MCF 10A (cell line): ENCODE measurements at regions not wholly inside any gene's neighbourhood (a gene's known extent, or its start where the extent isn't known, plus 50 kb on each side); places are given as distances from the start of the nearest gene placed in this dataset.

Source experiments
- BruUV-seq: library from RNA; stranded (reverse); fragments of 400-500 nt; replicated peaks from 2 replicates; lab custom pipeline; 2021; lab: Mats Ljungman, UMichigan
- CTCF ChIA-PET: fragments of 300-600 bp; sonication (Branson Sonifier 250); formaldehyde crosslinking; extraction: SDS; loops from one replicate; lab custom pipeline; 2021; ENCODE audit warnings: antibody characterized with exemption, inconsistent platforms; lab: Yijun Ruan, JAX
- POLR2A ChIA-PET: fragments of 300-600, 350-650 bp; sonication (Branson Sonifier 250); formaldehyde crosslinking; extraction: SDS; loops from one replicate; lab custom pipeline; 2020; ENCODE audit warnings: antibody characterized with exemption, inconsistent platforms; lab: Yijun Ruan, JAX
- DNase-seq: peaks from one replicate; pipeline ENCODE4 v3.0.0-alpha.2; 2018; ENCODE audit not compliant: unreplicated experiment
- H3K27ac Mint-ChIP-seq: one replicate; pipeline ENCODE4 v1.8.0; 2022; ENCODE audit warnings: mild to moderate bottlenecking, low read depth, mixed read lengths; ENCODE audit not compliant: unreplicated experiment
- H3K27me3 Mint-ChIP-seq: one replicate; pipeline ENCODE4 v1.8.0; 2022; ENCODE audit warnings: mixed read lengths; ENCODE audit not compliant: insufficient read depth, unreplicated experiment
- H3K36me3 Mint-ChIP-seq: one replicate; pipeline ENCODE4 v1.8.0; 2022; ENCODE audit warnings: mild to moderate bottlenecking, moderate library complexity, mixed read lengths; ENCODE audit not compliant: insufficient read depth, unreplicated experiment
- H3K4me1 Mint-ChIP-seq: one replicate; pipeline ENCODE4 v1.8.0; 2022; ENCODE audit warnings: mixed read lengths; ENCODE audit not compliant: insufficient read depth, unreplicated experiment
- H3K4me3 Mint-ChIP-seq: one replicate; pipeline ENCODE4 v1.8.0; 2022; ENCODE audit warnings: mild to moderate bottlenecking, moderate library complexity, mixed read lengths; ENCODE audit not compliant: unreplicated experiment
- H3K9me3 Mint-ChIP-seq: one replicate; pipeline ENCODE4 v1.8.0; 2022; ENCODE audit warnings: mixed read lengths; ENCODE audit not compliant: unreplicated experiment
- CTCF ChIP-seq: fragments of 200-600 bp; IDR thresholded peaks from one replicate; pipeline ENCODE4 v1.8.0; 2022; ENCODE audit warnings: antibody characterized with exemption, mild to moderate bottlenecking; ENCODE audit not compliant: unreplicated experiment
- intact Hi-C: fragments of 100-400 bp; cut with micrococcal nuclease; formaldehyde crosslinking; loops from 2 replicates; pipeline ENCODE4 v1.14.1; 2022

- H3K9me3 Mint-ChIP-seq = no peaks in the 10 kb centered on the region
- ChIA-PET CTCF (interaction anchor here (2.1 kb wide), 1 partner anchor 13 kb away, joined by 8 read pairs; no protein-coding TSS in a partner anchor), POLR2A (interaction anchor here (0.8 kb wide), 1 partner anchor 190 kb away, joined by 3 read pairs; no protein-coding TSS in a partner anchor)
- no peaks in the 10 kb centered on the region for H3K36me3 Mint-ChIP-seq
- H3K27me3 Mint-ChIP-seq = no peaks in the 10 kb centered on the region
- H3K4me1 Mint-ChIP-seq = no peaks in the 10 kb centered on the region
- TF ChIP-seq CTCF = no peak
- intact Hi-C loops = no loop called here
- H3K27ac Mint-ChIP-seq = no peak overlapping the region
- BruUV-seq = no TSS peak
- no peak for DNase-seq
- no peak overlapping the region for H3K4me3 Mint-ChIP-seq
These were observed 99.7 kb downstream of the TNFSF11 start for GRCh38 chr13:42673677-42674076.

DNA sequence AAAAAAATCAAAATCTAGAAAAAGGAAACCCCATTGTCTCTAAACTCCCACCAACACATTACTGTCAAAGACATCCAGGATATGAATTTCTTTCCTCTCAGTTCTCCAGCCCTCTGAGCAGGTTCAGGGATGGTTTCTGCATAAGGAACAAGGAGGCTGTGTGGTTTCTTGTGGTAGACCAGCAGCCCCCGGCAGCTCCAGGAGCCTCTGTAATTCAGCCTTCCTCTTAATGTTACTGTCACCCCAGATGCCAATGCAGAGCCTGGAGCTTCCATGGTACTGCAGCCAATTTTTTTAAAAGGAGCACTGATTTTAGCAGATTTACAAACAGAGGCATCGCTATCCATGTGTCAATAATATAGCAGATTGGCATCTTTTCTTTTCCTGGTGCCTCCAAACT, 100.6 kb upstream of the FAM216B start:
- H3K27me3 Mint-ChIP-seq = peaks cover 15% of the 10 kb centered on the region
- H3K36me3 Mint-ChIP-seq = no peaks in the 10 kb centered on the region
- DNase-seq = no peak
- POLR2A ChIA-PET = no interaction called here
- TF ChIP-seq CTCF = no peak
- CTCF ChIA-PET = no interaction called here
- H3K4me1 Mint-ChIP-seq = no peaks in the 10 kb centered on the region
- BruUV-seq = no TSS peak
- H3K9me3 Mint-ChIP-seq = no peaks in the 10 kb centered on the region
- intact Hi-C loops = no loop called here
- no peak overlapping the region for H3K27ac Mint-ChIP-seq
- H3K4me3 Mint-ChIP-seq = no peak overlapping the region

DNA sequence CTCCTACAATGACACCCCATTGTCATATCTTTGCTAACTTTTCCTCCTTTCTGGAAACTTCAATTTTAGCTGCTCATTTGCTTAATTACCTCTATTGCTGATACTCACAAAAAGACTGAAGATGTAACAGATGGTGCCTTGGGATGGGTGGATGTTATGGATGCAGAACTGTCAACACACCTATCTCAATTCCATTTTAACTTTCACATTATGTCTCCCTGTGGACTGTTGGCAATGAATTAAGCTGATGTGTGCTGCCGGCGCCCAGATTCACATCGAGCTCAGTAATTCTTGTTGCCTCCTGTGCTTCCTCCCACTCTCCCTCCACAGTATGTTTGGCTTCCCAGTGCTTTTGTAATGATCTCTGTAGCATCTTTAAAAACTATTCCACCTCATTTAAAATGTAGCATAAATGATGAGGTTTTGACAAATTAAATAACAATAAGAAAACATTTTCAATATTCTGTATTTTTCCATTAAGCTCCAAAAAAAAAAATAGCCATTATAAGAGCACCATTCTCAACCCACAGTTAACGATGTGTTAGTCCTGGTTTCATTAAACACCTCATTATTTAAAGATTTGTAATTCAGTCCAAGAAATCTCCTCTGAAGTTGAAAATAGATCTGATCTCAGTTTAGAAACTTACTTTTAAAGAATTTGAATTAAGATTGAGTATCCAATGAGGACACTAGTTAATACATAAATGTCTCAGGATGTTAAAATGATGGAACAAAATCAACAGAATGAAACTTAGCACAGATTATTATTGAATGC, 99.9 kb upstream of the FAM216B start:
- H3K9me3 Mint-ChIP-seq = no peaks in the 10 kb centered on the region
- intact Hi-C loops = no loop called here
- no peaks in the 10 kb centered on the region for H3K36me3 Mint-ChIP-seq
- no peak overlapping the region for H3K27ac Mint-ChIP-seq
- TF ChIP-seq CTCF = no peak
- H3K4me1 Mint-ChIP-seq = no peaks in the 10 kb centered on the region
- DNase-seq = no peak
- POLR2A ChIA-PET = no interaction called here
- CTCF ChIA-PET = interaction anchor here (0.6 to 0.7 kb wide), 2 partner anchors 103 to 830 kb away, joined by 3 read pairs; no protein-coding TSS in a partner anchor
- BruUV-seq = no TSS peak
- H3K27me3 Mint-ChIP-seq = peaks cover 15% of the 10 kb centered on the region
- H3K4me3 Mint-ChIP-seq = no peak overlapping the region

DNA sequence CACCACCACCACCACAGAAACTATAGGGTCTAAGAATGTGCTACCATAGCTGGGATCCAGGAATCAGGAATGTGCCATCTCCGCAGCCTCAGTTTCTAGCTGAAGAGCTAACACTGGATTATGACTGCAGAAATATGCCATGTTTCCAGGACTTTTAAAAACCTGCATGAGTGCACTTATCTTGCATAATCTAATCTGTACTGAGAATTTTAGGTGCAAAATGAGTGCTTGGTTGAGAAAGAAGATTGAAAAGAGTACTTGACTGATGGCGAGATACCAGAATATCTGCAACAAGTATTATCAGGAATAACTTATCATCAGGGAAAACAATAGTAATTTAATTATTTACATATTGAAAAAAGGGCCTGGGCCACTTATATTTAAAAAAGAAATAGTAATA, 97.2 kb upstream of the FAM216B start:
- intact Hi-C loops = no loop called here
- peaks cover 15% of the 10 kb centered on the region for H3K27me3 Mint-ChIP-seq
- no TSS peak for BruUV-seq
- no peak for DNase-seq
- H3K4me1 Mint-ChIP-seq = no peaks in the 10 kb centered on the region
- H3K27ac Mint-ChIP-seq = no peak overlapping the region
- H3K4me3 Mint-ChIP-seq = no peak overlapping the region
- H3K36me3 Mint-ChIP-seq = no peaks in the 10 kb centered on the region
- no peak for TF ChIP-seq CTCF
- POLR2A ChIA-PET = no interaction called here
- CTCF ChIA-PET = no interaction called here
- no peaks in the 10 kb centered on the region for H3K9me3 Mint-ChIP-seq
